Stimulated activated CD4-positive, alpha-beta T cell treated with anti-CD3 and anti-CD28 coated beads, Interleukin-1b, Interleukin-23, amount 100 ng/mL, for 4 hours (primary cell): ENCODE measurements at regions not wholly inside any gene's neighbourhood (a gene's known extent, or its start where the extent isn't known, plus 50 kb on each side); places are given as distances from the start of the nearest gene placed in this dataset.
"Not testable (repeated sequence)": the region's sequence is repeated elsewhere in the genome, so short reads cannot be mapped to it uniquely, and the experiment has no call there.

ENCODE experiments used
- DNase-seq, 2 donors: peaks; one replicate each; pipeline ENCODE4 v3.0.0-alpha.2; 2020; ENCODE audit warnings: low read depth in 2 of 2

DNA sequence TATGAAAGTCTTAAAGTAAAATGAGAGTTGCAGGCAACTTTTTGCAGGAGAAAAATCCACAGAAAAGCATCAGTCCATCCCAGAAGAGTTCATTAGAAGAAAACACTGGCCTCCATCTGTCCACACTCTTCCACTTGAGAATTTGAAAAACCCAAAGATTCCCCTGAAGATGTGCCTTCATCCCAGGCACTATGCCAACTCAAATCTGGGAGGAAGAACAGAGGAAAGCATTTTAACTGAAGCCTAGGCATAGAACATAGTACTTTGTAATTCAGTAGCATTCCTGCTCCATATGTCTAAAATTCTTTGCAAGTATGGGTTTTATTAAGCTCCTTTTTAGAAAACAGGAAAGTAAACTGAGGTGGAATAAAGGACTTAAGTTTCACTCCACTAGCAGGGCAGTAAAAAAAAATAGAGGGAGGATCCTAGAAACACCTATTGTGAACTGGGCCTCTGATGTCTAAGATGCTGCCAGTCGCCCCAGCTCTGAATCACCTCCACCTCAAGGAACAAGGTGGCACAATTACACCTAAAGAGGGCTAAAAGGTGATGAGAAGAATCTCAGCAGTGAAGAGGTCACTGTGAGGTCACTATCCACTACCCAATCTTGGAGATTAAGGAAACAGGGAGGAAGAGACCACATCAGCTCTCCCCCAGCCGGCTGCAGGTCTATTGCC is 141.9 kb upstream of the FAM241A start:
- DNase-seq, result no peak

DNA sequence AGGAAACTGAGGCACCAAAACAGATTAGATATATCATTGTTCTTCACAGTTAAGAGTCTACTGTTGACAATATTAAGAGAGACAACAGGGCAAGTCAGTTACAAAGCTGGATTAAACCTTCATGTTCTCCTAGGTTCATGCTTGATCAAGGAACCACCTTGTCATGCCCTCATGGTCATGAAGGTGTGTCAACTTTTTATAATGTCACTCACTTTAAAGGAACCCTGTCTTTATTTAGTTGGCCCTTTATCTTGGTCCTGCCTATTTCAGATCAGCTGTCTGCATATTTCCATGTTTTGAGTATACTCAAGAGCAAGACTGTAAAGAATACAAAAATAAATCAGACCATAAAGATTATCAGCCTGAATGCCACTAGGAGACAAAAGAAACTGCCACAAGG is 140.2 kb upstream of the FAM241A start:
- DNase-seq, result no peak

DNA sequence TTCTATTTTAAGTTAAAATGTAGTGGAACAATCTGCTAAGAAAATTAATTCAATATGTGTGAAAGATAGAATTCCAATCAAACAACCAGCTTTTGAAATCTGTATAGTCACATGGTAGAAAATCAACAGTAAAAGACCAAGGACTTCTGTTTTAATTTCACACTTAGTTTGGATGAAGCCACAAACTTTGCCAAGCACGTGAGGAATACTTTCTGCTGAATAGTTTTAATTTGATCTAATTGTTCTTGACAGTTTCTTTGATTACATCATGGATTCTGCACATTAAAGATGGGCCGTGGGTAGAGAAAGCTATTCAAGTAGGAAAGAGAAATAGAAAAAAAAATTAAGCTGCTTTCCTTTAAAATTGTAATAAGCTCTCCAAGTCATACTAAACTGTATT is 137.9 kb upstream of the FAM241A start:
- no peak for DNase-seq

DNA sequence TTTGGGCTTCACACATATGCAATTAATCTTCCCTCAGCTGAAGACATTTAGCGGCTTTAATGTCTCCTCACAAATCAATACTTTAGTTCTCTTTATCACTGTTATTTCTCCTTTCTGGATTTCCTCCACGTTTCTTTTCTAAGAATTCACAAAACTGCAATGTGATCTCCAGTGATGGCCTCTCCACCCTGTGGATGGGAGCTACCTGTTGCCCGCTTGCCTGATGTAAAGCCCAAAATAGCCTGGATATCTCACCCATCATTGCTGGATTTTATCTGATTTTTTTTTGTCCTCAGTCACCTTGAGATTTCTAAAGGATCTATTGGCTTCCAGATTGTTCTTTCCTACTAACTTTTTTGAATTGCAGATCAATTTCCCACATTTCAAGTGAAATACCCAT is 129.3 kb upstream of the FAM241A start:
- DNase-seq, result no peak

DNA sequence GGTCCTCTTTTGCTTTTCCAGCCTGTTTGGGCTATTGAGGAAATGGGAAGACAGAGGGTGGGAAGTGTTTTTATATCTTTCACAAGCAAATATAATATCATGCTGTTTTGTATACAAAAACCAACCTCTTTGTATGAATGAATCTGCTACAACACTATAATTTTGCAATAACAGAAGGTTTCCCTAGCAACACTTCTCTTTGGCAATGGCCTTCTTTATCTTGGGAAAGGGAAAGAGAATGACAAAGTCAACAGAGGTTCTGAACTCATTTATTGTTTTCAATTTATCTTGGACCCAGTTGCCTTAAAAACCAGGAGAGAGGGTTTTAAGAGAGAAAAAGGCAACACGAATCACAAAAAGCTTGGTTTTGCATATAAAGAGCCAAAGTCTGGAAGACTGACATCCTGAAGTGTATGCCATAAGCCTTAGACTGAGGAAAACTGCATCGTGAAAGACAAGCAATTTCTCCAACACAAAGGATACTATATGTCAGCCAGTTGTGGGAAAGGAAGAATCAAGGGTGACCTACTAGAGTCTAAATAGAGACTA is 121.8 kb upstream of the FAM241A start:
- DNase-seq, result no peak

DNA sequence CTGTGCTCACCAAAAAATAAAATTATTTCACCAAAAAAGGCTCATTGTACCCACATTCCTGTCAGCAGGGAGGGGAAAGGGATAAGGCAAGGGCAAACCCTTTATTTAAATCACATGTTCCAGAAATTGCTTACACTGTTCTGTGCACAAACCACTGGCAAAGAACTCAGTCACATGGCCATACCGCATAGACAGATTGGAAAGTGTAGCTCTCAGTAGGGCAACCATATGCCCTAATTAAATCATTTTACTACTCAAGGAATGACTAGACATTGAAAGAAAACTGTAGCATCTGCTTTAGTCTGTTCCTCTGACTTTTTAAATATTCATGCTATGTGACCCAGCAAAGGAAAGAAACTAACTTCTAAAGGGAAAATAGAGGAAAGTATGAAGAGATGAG is 119.2 kb upstream of the FAM241A start:
- no peak for DNase-seq

DNA sequence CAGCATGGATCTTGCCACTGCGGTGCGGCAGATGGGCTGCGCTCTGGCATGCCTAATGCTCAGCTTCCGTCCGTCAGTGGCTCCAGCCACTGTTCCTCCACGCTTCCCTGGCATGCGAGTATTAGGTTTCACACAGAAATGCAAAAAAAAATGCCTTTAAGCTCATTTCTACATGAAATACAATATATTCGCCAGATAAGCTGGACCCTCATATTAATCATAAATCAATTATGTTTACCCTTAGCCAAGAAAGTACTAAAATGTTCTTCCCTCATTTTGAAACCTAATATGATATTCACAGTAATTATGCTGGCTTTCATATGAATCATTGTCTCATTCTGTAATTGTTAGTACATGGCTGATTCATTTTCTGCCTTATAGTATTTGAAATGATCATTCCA is 115.5 kb upstream of the FAM241A start:
- no peak for DNase-seq

DNA sequence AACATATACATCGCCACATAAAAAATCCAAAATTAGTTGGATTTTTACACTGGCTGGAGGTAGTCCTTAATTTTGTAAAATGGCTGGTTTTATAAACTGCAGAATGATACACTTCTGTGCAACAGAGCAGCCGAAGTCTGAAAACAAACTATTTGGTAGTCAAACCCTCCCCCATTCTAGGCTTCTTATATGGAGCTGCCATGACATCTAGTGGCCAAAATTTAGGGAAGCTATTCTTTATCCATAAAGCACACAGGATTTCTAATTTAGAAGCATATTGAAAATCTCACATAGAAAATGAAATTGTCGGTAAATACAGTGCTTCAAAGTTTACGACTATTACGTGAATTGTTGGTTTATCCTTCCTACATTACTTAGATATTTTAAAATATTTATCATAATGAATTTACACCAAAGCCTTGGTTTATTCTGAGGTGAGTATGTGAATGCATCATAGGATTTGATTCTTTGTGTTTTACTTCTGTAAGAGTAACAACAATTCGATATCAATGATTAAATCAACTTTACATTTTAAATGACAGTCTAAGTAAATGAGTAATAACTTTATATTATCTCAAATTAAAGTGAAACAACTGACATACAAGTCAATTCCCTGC is 113.4 kb upstream of the FAM241A start:
- DNase-seq, result no peak

DNA sequence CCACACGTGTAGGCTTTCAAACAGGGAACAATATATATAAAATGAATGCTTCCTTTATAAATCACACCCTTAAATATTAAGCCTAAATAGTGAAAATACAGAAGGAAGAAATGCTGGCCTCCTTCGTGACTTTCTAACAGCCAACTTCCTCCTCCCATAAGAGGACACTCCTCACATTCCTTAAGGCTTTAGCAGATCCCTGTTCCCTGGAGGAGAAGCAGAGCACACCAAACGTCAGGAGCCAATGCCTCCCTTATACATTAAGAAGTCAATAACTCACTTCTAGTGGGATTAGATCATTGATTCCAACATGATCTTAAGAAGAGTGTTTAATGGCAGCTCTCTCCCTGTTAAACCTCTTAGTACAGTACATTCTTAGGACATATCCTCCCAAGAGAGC is 108.4 kb upstream of the FAM241A start:
- no peak for DNase-seq

DNA sequence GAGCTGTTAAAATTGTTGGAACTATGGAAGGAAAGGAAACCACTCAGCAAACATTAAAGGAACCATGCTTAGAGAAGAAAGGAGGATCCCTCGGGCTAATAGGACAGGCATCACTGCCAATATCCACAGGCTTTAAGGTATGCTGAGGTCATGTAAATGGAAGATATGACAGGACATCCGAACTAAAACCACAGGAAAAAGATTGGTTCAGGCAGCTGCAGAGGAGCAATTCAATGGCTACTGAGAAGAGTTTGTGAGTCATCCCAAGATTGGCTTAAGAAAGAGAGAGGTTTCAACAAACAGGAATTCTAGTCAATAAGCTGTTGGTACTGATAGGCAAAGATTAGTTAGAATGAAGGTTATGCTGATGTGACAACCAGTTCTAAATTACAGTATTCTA is 106.4 kb upstream of the FAM241A start:
- DNase-seq, result no peak

DNA sequence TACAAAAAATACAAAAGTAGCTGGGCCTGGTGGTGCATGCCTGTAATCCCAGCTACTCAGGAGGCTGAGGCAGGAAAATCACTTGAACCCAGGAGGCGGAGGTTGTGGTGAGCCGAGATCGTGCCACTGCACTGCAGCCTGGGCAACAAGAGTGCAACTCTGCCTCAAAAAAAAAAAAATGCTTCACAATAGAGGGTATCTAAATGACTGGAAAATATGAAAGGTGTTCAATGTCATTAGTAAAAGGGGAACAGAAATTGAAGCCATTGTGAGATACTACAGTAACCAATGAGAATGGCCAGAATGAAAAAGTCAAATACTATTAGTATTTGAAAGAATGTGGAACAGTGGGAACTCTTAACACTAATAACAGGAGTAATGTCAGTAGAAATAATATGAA is 96.1 kb upstream of the FAM241A start:
- not testable (repeated sequence) for DNase-seq

DNA sequence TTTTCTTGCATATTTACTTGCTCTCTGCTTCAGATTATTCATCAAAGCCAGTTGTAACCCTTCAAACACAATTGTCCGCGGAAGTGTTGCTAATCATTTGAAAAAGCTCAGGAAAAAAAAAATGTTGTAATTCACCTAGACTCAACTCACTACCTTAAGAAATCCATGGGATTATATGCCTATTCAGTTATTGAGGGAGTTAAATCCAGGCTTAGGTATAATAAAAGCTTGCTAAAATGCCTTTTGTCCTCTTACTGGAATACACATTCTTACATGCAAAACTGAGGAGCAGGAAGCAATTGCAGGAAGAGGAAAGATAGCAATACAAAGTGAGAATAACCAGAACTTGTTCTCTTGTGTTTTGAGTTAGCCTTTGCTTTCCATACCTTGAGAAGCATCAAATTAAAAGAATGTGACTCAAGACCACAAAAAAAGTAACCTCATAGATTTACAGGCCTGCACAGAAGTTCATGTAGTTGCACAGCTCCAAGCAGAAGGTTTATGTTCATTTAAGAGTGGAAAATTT is 91.4 kb upstream of the FAM241A start:
- no peak for DNase-seq

DNA sequence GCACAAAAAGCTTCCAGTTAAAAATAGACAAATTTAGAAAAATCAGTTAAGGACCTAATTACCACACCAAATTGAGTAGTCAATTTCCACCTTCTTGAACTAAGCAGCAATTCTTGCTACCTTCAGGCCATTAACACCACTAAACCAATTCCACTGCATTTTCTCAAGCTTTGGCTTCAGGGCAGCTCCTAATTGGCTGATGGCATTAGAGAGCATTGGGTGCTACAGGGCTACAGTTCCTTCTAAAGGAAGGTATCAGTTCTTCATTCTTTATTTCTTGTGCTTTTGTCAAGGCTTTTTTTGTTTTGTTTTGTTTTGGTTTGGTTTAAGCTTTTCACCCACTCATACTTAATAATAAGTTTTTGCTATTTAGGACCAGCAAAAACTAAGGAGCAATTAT is 90.2 kb upstream of the FAM241A start:
- no peak for DNase-seq

DNA sequence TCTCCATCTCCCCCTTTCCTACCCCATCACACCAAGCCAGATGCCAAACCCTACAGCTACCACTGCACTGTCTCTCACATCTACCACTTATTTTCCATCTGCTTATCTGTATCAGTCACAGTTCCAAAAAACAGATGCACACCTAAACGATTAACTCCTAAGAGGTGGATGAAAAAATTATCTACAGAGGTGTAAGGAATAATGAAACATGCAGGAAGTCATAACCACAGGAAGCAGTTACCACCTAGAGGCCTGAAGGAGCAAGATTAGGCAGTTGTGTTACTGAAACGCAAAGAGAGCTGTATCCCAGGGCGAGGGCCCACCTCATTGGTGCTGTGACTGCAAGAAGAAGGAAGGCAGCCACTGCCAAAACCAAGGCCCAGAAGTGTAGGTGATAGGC is 87.8 kb upstream of the FAM241A start:
- no peak for DNase-seq

DNA sequence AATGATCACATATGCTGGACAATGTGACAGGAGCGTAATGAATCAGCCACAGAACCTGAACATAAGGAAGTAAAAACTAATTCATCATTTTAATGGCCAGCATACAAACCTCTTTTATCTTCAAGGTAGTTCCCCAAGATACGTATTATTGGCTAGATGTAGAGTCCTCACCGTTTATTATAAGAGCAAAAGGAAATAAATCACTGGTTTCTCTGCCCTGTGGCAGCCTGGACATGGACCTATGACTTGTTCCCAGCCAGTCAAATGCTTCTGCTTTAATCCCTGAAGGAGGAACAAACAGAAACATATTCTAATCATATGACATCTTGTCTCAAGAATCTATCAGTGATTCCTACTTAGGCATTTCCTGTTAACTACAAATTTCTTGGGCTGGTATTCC is 86.8 kb upstream of the FAM241A start:
- no peak for DNase-seq

DNA sequence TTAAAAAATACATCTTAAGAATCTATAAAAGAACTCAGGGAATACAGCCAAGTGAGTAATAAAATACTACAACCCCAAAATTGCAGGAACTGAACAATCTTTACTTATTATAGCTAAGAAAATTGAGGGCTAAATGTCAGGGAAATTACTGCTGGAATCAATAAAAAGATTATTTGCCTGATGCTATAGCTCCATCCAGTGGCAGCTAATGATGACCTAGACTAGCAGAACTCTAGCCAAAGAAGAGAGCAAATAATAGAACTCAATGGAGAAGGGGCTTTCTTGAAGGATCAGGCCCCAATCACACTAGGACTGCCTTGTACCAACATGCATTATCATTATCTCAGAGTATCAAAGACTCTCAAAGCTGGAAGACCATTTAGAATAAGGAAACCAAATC is 85.0 kb upstream of the FAM241A start:
- no peak for DNase-seq

DNA sequence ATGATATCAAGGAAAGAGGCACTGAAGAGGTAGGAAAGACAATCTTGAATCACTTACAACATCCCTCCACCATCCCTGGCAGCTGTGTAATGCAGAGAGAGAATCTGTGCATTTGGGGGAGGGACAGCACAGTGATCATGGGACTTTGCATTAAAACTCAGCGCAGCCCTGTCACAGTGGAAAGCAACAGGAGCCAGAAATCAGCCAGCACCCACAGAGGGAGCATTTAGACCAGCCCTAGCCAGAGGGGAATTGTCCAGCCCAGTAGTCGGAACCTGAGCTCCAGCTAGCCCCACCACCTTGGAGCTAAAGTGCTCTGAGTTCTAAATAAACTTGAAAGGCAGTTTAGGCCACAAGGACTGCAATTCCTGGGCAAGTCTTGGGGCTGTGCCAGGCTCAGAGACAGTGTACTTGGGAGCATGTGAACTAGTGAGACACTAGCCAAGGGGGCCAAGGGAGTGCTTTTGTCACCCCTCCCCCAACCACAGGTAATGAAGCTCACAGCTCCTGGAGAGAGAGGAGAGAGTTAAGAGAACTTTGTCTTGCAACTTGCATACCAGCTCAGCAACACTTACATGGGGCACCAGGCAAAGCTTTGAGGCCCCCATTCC is 83.9 kb upstream of the FAM241A start:
- DNase-seq, result no peak

DNA sequence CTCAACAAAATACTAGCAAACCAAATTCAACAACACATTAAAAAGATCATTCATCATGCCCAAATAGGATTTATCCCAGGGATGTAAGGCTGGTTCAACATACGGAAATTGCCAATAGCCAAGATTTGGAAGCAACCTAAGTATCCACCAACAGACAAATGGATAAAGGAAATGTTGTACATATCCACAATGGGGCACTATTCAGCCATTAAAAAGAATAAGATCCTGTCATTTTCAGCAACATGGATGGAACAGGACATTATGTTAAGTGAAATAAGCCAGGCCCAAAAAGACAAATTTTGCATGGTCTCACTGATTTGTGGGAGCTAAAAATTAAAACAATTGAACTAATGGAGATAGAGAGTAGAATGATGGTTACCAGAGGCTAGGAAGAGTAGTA is 82.0 kb upstream of the FAM241A start:
- no peak for DNase-seq

DNA sequence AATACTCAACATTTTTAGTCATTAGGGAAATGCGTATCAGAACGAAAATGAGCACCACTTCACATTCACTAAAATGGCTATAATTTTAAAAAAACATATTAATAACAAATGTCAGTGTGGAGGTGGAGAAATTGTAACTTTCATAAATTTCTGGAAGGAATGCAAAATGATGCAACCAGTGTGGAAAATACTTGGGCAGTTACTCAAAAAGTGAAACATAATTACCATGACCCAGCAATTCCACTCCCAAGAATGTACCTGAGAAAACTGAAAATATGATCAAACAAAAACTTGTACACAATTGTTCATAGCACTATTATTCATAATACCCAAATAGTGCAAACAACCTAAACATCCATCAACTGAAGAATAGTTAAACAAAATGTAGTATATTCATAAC is 76.1 kb upstream of the FAM241A start:
- no peak for DNase-seq

DNA sequence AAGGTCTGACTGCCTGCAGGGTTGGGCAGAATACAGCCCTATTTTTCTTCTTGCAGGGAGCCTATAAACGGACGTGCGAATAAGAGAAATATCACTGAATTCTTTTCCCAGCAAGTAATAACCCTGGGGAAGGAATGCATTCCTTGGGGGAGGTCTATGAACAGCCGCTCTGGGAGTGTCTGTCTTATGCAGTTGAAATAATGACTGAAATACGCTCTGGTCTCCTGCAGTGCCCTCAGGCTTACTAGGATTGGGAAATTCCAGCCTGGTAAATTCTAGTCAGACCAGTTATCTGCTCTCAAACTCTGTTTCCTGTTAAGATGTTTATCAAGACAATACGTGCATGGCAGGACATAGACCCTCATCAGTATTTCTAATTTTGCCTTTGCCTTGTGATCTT is 72.1 kb upstream of the FAM241A start:
- no peak for DNase-seq

DNA sequence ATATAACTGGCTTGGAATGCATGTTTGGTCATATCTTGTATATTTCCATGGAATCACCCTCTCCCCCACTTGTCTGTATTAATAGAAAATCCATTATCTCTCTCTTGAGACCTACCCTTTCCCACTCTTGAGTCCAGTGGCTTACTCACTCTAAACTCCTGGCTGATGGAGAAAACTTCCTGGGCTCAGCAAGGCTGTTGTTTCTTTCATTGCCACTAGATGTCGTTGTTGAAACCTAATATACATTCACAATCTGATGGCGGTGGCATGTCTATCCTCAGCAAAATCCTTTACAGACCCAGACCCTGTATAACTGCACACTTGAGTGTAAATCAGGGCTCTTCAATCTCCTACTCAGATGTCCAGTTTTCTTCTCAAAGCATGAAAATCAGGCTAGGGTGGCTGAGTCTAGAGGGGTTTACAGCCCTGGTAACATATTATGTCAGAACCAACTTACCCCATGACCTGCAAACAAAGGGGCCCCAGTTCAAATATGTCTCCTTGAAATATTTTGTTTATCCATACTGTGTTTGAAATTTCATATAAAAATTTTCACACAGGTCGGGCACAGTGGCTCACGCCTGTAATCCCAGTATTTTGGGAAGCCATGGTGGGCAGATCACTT is 70.0 kb upstream of the FAM241A start:
- no peak for DNase-seq

DNA sequence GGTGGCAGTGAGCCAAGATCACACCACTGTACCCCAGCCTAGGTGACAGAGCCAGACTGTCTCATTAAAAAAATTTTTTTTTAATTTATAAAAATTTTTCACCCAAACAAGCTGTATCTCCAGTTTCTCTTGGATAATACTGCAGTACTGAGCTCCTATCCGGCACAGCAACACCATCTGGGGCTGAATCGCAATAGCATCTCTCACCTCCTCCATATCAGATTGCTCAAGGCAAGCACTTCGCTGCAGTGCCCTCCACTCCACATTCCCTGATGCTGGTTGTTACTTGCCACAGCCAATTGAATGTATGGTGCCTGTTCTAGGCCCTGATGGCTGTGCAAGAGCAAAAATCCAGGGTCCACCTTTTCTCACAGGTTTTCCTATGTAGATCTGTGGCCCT is 69.3 kb upstream of the FAM241A start:
- DNase-seq, result no peak
